ENCODE measurements at regions not wholly inside any gene's neighbourhood (a gene's known extent, or its start where the extent isn't known, plus 50 kb on each side); places are given as distances from the start of the nearest gene placed in this dataset.

GRCh38 chr5:135254183-135254582, 144.8 kb downstream of the MACROH2A1 start:
- Histone ChIP-seq H3K9me3 (no peaks in the 10 kb centered on the region), H3K4me1 (no peaks in the 10 kb centered on the region), H3K4me3 (no peak overlapping the region), H3K27ac (no peak overlapping the region), H3K27me3 (no peaks in the 10 kb centered on the region), H3K36me3 (ENCODE audit: low read depth, missing control alignments) (no peaks in the 10 kb centered on the region)
- DNase-seq: no peak
- intact Hi-C loops (cut with DNase I; ENCODE audit: low total_unique reads): no loop called here
- TF ChIP-seq, protein P1, sequence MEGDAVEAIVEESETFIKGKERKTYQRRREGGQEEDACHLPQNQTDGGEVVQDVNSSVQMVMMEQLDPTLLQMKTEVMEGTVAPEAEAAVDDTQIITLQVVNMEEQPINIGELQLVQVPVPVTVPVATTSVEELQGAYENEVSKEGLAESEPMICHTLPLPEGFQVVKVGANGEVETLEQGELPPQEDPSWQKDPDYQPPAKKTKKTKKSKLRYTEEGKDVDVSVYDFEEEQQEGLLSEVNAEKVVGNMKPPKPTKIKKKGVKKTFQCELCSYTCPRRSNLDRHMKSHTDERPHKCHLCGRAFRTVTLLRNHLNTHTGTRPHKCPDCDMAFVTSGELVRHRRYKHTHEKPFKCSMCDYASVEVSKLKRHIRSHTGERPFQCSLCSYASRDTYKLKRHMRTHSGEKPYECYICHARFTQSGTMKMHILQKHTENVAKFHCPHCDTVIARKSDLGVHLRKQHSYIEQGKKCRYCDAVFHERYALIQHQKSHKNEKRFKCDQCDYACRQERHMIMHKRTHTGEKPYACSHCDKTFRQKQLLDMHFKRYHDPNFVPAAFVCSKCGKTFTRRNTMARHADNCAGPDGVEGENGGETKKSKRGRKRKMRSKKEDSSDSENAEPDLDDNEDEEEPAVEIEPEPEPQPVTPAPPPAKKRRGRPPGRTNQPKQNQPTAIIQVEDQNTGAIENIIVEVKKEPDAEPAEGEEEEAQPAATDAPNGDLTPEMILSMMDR (IDR thresholded peaks at IDR 0.05): no peak
- no peak for TF ChIP-seq POLR2A (IDR thresholded peaks at IDR 0.05)
- 61 to 84% methylated on average over 4 of the region's 4 CpGs for WGBS, 2 donors

DNA sequence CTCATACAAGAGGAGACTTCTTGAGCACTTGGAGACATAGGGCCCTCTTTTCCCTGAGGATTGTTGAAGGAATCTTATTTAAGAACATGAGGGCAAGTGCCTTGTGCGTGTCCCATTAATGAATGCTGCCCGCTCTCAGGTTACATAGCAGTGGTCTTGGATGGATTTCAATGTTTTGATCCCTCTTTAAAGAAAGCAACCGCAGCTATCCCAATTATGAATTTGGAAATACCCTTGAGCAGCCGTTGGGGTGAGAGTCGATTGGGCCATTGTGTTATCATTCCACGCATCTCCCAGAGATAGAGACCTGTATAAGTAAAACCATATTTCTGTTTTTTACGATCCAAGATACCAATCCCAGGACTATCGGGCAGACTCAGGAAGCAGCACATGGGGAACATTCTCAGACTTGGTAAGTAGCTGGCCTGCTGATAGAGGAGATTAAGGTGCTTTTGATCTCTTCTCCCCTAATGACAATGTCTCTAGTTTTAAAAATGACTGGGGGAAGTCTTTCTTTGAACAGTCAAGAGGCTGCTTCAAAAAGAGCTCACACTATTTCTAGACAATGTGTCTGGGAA, 145.3 kb downstream of the MACROH2A1 start:
- DNase-seq: no peak
- TF ChIP-seq, protein P1 (IDR thresholded peaks at IDR 0.05): no peak
- no peak for TF ChIP-seq POLR2A (IDR thresholded peaks at IDR 0.05)
- intact Hi-C loops (cut with DNase I; ENCODE audit: low total_unique reads): no loop called here
- no peaks in the 10 kb centered on the region for H3K27me3 ChIP-seq
- no peak overlapping the region for H3K27ac ChIP-seq
- H3K9me3 ChIP-seq: no peaks in the 10 kb centered on the region
- no peak overlapping the region for H3K4me3 ChIP-seq
- no peaks in the 10 kb centered on the region for H3K4me1 ChIP-seq
- no peaks in the 10 kb centered on the region for H3K36me3 ChIP-seq (ENCODE audit: low read depth, missing control alignments)
- WGBS, 2 donors: 90 to 96% methylated on average over 8 of the region's 8 CpGs

- 91 to 93% methylated on average over 8 of the region's 8 CpGs for WGBS, 2 donors
- no peak overlapping the region for H3K4me3 ChIP-seq
- no peaks in the 10 kb centered on the region for H3K36me3 ChIP-seq (ENCODE audit: low read depth, missing control alignments)
- no peaks in the 10 kb centered on the region for H3K9me3 ChIP-seq
- no peak overlapping the region for H3K27ac ChIP-seq
- H3K27me3 ChIP-seq: no peaks in the 10 kb centered on the region
- peak; percentile 8 for DNase-seq
- TF ChIP-seq, protein P1 (IDR thresholded peaks at IDR 0.05): no peak
- no peak for TF ChIP-seq POLR2A (IDR thresholded peaks at IDR 0.05)
- intact Hi-C loops (cut with DNase I; ENCODE audit: low total_unique reads): no loop called here
- no peaks in the 10 kb centered on the region for H3K4me1 ChIP-seq
Measured at GRCh38 chr5:135251093-135251492, 147.9 kb downstream of the MACROH2A1 start.

- intact Hi-C loops (cut with DNase I; ENCODE audit: low total_unique reads): no loop called here
- no peaks in the 10 kb centered on the region for H3K4me1 ChIP-seq
- H3K36me3 ChIP-seq (ENCODE audit: low read depth, missing control alignments): no peaks in the 10 kb centered on the region
- no peak overlapping the region for H3K27ac ChIP-seq
- no peaks in the 10 kb centered on the region for H3K27me3 ChIP-seq
- no peaks in the 10 kb centered on the region for H3K9me3 ChIP-seq
- DNase-seq: no peak
- H3K4me3 ChIP-seq: no peak overlapping the region
- 92 to 95% methylated on average over 4 of the region's 4 CpGs for WGBS, 2 donors
- no peak for TF ChIP-seq POLR2A (IDR thresholded peaks at IDR 0.05)
- TF ChIP-seq, protein P1 (IDR thresholded peaks at IDR 0.05): no peak
Measured at GRCh38 chr5:135250671-135251070, 148.4 kb downstream of the MACROH2A1 start.

GRCh38 chr5:135249658-135250057, 149.4 kb downstream of the MACROH2A1 start:
- intact Hi-C loops (cut with DNase I; ENCODE audit: low total_unique reads): no loop called here
- Histone ChIP-seq H3K27me3 (no peaks in the 10 kb centered on the region), H3K27ac (no peak overlapping the region), H3K36me3 (ENCODE audit: low read depth, missing control alignments) (no peaks in the 10 kb centered on the region), H3K9me3 (no peaks in the 10 kb centered on the region), H3K4me1 (no peaks in the 10 kb centered on the region), H3K4me3 (no peak overlapping the region)
- peak; percentile 10 for DNase-seq
- 74 to 90% methylated on average over 4 to 5 of the region's 5 CpGs for WGBS, 2 donors
- TF ChIP-seq, protein P1 (IDR thresholded peaks at IDR 0.05): no peak
- TF ChIP-seq POLR2A (IDR thresholded peaks at IDR 0.05): no peak

Data from testis (tissue), 2 donors.